PC-3 (cell line): ENCODE measurements at regions not wholly inside any gene's neighbourhood (a gene's known extent, or its start where the extent isn't known, plus 50 kb on each side); places are given as distances from the start of the nearest gene placed in this dataset.

Experiments
- ATAC-seq: fragments of 200-7000 bp; cut with Tn5 transposase; 2 replicates; pipeline ENCODE4 v1.9.1; 2020; ENCODE audit warnings: mild to moderate bottlenecking, moderate library complexity
- BruUV-seq: library from RNA; stranded (reverse); fragments of 400-500 nt; replicated peaks from 2 replicates; lab custom pipeline; 2021; lab: Mats Ljungman, UMichigan
- CTCF ChIA-PET: fragments of 300-600 bp; sonication (Branson Sonifier 250); formaldehyde crosslinking; loops from one replicate; lab custom pipeline; 2022; ENCODE audit warnings: antibody characterized with exemption; lab: Charles Lee
- POLR2A ChIA-PET: fragments of 300-600 bp; sonication (Branson Sonifier 250); formaldehyde crosslinking; loops from one replicate; lab custom pipeline; 2022; ENCODE audit warnings: antibody characterized with exemption; ENCODE audit not compliant: unreplicated experiment; lab: Charles Lee
- DNase-seq: peaks from one replicate; pipeline ENCODE4 v3.0.0-alpha.2; 2015
- H2AFZ ChIP-seq: fragments of 300-600 bp; sonication (generic); 2 replicates; pipeline ENCODE4 v1.6.0; 2016; ENCODE audit warnings: antibody characterized with exemption, low read length
- H3F3A ChIP-seq: fragments of 300-600 bp; sonication (generic); one replicate; pipeline ENCODE4 v1.6.0; 2017; ENCODE audit warnings: antibody characterized with exemption, low read length, control low read depth, mild to moderate bottlenecking; ENCODE audit not compliant: unreplicated experiment
- H3K27ac ChIP-seq: fragments of 300-600 bp; sonication (generic); 2 replicates; pipeline ENCODE4 v1.5.1; 2016; ENCODE audit warnings: mild to moderate bottlenecking, low read length
- H3K27me3 ChIP-seq: fragments of 300-600 bp; sonication (generic); 2 replicates; pipeline ENCODE4 v1.6.1; 2016; ENCODE audit warnings: low read length, mixed read lengths
- H3K36me3 ChIP-seq: fragments of 300-600 bp; sonication (generic); 2 replicates; pipeline ENCODE4 v1.6.1; 2016; ENCODE audit warnings: low read depth, mixed run types, low read length, mixed read lengths
- H3K4me1 ChIP-seq: fragments of 300-600 bp; sonication (generic); 2 replicates; pipeline ENCODE4 v1.5.1; 2016; ENCODE audit warnings: low read length; ENCODE audit not compliant: insufficient read depth
- H3K4me2 ChIP-seq: fragments of 300-600 bp; sonication (generic); 2 replicates; pipeline ENCODE4 v1.6.0; 2016; ENCODE audit warnings: low read length
- H3K4me3 ChIP-seq: fragments of 300-600 bp; sonication (generic); 2 replicates; pipeline ENCODE4 v1.5.1; 2016; ENCODE audit warnings: mild to moderate bottlenecking, low read length, mixed read lengths
- H3K79me2 ChIP-seq: fragments of 300-600 bp; sonication (generic); 2 replicates; pipeline ENCODE4 v1.6.1; 2017; ENCODE audit warnings: low read length, mixed read lengths
- H3K9ac ChIP-seq: fragments of 300-600 bp; sonication (generic); 2 replicates; pipeline ENCODE4 v1.6.0; 2016; ENCODE audit warnings: mild to moderate bottlenecking, low read length
- H3K9me2 ChIP-seq: fragments of 300-600 bp; sonication (generic); replicated peaks from 2 replicates; pipeline ENCODE4 v1.6.1; 2016; ENCODE audit warnings: mixed run types, low read length, mixed read lengths
- H3K9me3 ChIP-seq: fragments of 300-600 bp; sonication (generic); 2 replicates; pipeline ENCODE4 v1.6.1; 2016; ENCODE audit warnings: low read length, mixed read lengths
- H4K20me1 ChIP-seq: fragments of 300-600 bp; sonication (generic); 2 replicates; pipeline ENCODE4 v1.6.1; 2016; ENCODE audit warnings: low read length, mixed read lengths
- EZH2 ChIP-seq: fragments of 300-600 bp; sonication (generic); IDR thresholded peaks from one replicate; pipeline ENCODE4 v1.6.1; 2017; ENCODE audit warnings: antibody characterized with exemption, mild to moderate bottlenecking, low read length; ENCODE audit not compliant: unreplicated experiment
- EZH2phosphoT487 ChIP-seq: fragments of 300-600 bp; sonication (generic); IDR thresholded peaks from 2 replicates; pipeline ENCODE4 v1.6.1; 2018; ENCODE audit warnings: mild to moderate bottlenecking, antibody characterized with exemption, low read length, borderline replicate concordance
- intact Hi-C: fragments of 100-400 bp; cut with micrococcal nuclease; formaldehyde crosslinking; loops from 2 replicates; pipeline ENCODE4 v1.9.0; 2023
- TF ChIP-seq, protein P1 (sequence below): fragments of 300-600 bp; sonication (generic); conservative IDR thresholded peaks from 2 replicates; pipeline ENCODE4 v1.5.1; 2017; ENCODE audit warnings: antibody characterized with exemption, low read depth, mild to moderate bottlenecking, low read length

DNA sequence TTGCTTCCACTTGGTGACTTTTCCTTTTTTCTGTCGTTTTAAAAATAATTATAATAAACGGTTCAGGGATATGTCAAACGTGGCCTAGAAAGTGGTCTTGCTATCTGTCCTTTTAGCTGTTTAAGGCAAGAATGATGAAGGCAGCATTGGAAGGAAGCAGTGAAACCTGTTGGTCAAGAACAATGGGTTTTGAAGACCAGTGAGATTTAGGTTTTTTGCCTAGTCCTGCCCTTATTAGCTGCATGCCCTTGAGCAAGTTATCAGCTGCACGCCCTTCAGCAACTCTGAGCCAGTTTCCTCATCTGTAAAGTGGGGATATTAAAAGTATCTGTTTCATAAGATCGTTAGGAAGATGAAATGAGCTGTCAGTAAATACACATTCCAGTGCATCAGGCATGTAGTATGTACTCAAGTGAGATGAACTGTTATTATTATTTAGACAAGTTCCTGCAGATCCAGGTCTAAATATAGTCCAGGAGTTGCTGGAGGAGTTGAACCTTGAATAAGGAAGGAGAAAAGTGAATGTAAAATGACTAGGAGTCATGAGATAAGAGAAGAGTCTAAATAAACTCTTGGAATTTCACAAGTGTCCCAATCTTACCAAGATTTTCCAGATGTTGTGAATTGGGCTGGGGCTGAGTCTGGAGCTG, 90.8 kb upstream of the HSD17B12 start:
- Histone ChIP-seq H3K79me2 (no peaks in the 10 kb centered on the region), H4K20me1 (no peaks in the 10 kb centered on the region), H3K4me2 (no peak overlapping the region), H3K9ac (no peak overlapping the region), H3F3A (no peaks in the 10 kb centered on the region), H3K4me1 (no peaks in the 10 kb centered on the region), H3K27ac (no peak overlapping the region), H2AFZ (no peak overlapping the region), H3K4me3 (no peak overlapping the region), H3K27me3 (peaks cover 24% of the 10 kb centered on the region), H3K36me3 (no peaks in the 10 kb centered on the region), H3K9me2 (no peaks in the 10 kb centered on the region), H3K9me3 (no peaks in the 10 kb centered on the region)
- no TSS peak for BruUV-seq
- no peak for TF ChIP-seq EZH2
- no peak for TF ChIP-seq EZH2phosphoT487
- TF ChIP-seq, protein P1, sequence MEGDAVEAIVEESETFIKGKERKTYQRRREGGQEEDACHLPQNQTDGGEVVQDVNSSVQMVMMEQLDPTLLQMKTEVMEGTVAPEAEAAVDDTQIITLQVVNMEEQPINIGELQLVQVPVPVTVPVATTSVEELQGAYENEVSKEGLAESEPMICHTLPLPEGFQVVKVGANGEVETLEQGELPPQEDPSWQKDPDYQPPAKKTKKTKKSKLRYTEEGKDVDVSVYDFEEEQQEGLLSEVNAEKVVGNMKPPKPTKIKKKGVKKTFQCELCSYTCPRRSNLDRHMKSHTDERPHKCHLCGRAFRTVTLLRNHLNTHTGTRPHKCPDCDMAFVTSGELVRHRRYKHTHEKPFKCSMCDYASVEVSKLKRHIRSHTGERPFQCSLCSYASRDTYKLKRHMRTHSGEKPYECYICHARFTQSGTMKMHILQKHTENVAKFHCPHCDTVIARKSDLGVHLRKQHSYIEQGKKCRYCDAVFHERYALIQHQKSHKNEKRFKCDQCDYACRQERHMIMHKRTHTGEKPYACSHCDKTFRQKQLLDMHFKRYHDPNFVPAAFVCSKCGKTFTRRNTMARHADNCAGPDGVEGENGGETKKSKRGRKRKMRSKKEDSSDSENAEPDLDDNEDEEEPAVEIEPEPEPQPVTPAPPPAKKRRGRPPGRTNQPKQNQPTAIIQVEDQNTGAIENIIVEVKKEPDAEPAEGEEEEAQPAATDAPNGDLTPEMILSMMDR = no peak
- intact Hi-C loops = no loop called here
- DNase-seq (no peak), ATAC-seq (no peak)
- ChIA-PET CTCF (no interaction called here), POLR2A (no interaction called here)

DNA sequence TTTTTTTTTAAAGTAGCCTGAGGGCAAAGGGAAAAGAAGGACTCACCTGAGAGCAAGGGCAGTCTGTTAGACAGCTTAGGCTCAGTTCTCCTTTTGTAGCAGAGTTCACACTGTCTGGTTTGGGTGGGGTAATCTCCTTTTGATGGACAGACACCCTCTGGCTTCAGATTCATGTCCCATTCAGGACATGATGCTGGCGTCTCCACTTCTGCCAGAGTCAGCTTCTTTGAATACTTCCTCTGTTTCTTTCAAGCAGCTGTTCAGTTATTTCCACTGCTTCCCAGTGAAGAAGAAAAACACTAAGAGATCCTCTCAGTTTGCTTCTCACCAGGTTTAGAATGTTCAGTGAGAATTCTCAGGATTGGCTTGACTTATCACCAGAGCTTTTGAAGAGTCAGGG, 79.0 kb upstream of the HSD17B12 start:
- no peak overlapping the region for H3K4me3 ChIP-seq
- no peaks in the 10 kb centered on the region for H3K36me3 ChIP-seq
- H2AFZ ChIP-seq = no peak overlapping the region
- H3F3A ChIP-seq = no peaks in the 10 kb centered on the region
- intact Hi-C loops = no loop called here
- no peak overlapping the region for H3K9ac ChIP-seq
- H3K9me2 ChIP-seq = no peaks in the 10 kb centered on the region
- POLR2A ChIA-PET = no interaction called here
- no peaks in the 10 kb centered on the region for H4K20me1 ChIP-seq
- H3K79me2 ChIP-seq = no peaks in the 10 kb centered on the region
- TF ChIP-seq EZH2 = no peak
- TF ChIP-seq EZH2phosphoT487 = no peak
- TF ChIP-seq, protein P1 = no peak
- BruUV-seq = no TSS peak
- no peaks in the 10 kb centered on the region for H3K4me1 ChIP-seq
- H3K27me3 ChIP-seq = peaks cover 55% of the 10 kb centered on the region
- ATAC-seq = no peak
- H3K4me2 ChIP-seq = no peak overlapping the region
- CTCF ChIA-PET = no interaction called here
- no peak overlapping the region for H3K27ac ChIP-seq
- H3K9me3 ChIP-seq = no peaks in the 10 kb centered on the region
- no peak for DNase-seq

DNA sequence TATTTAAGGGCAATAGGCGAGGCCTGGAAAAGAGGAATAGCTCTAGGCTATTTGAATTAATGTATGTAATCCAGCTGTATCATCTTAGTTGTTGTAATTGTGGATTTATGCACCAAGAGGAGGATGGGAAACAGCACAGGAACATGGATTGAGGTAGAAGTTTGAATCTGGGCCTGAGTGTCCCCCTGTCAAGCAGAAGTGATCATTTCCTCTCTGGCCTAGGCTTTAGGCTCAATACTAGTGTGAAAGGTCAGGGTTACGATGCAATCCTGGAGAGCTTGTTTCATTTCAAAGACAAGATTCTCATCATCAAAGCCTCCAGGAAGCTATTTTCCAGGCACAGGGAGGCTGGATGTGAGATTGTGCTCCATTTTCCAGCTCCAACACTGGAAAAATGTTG, 77.9 kb upstream of the HSD17B12 start:
- no peak for TF ChIP-seq EZH2
- TF ChIP-seq EZH2phosphoT487 = no peak
- TF ChIP-seq, protein P1 = no peak
- no peaks in the 10 kb centered on the region for H3K79me2 ChIP-seq
- H4K20me1 ChIP-seq = no peaks in the 10 kb centered on the region
- ChIA-PET CTCF (no interaction called here), POLR2A (no interaction called here)
- H3K27me3 ChIP-seq = peaks cover 47% of the 10 kb centered on the region
- DNase-seq = no peak
- intact Hi-C loops = no loop called here
- no peak overlapping the region for H3K27ac ChIP-seq
- no peak overlapping the region for H3K4me2 ChIP-seq
- no peaks in the 10 kb centered on the region for H3K9me3 ChIP-seq
- BruUV-seq = no TSS peak
- no peaks in the 10 kb centered on the region for H3F3A ChIP-seq
- H3K36me3 ChIP-seq = no peaks in the 10 kb centered on the region
- no peak overlapping the region for H3K9ac ChIP-seq
- ATAC-seq = no peak
- no peak overlapping the region for H2AFZ ChIP-seq
- no peak overlapping the region for H3K4me3 ChIP-seq
- H3K9me2 ChIP-seq = no peaks in the 10 kb centered on the region
- H3K4me1 ChIP-seq = no peaks in the 10 kb centered on the region
